GM11168 (cell line): ENCODE measurements at regions not wholly inside any gene's neighbourhood (a gene's known extent, or its start where the extent isn't known, plus 50 kb on each side); places are given as distances from the start of the nearest gene placed in this dataset.

Experiments used
- in situ Hi-C: fragments of 300-500 bp; cut with MboI; formaldehyde crosslinking; loops from one replicate; pipeline ENCODE4 v1.12.0; 2022; ENCODE audit warnings: low sequenced_read_pairs; ENCODE audit not compliant: unreplicated experiment

- in situ Hi-C loops: no loop called here
Measured at GRCh38 chr16:5580296-5580695, 482.7 kb upstream of the EEF2KMT start.

- in situ Hi-C loops: no loop called here
Measured at GRCh38 chr16:5578980-5579379, 481.4 kb upstream of the EEF2KMT start.

GRCh38 chr16:5577463-5577862 lies 479.9 kb upstream of the EEF2KMT start:
- in situ Hi-C loops: no loop called here

GRCh38 chr16:5575646-5576245 lies 478.2 kb upstream of the EEF2KMT start:
- in situ Hi-C loops: no loop called here

GRCh38 chr16:5575121-5575520 lies 477.5 kb upstream of the EEF2KMT start:
- in situ Hi-C loops: no loop called here

- in situ Hi-C loops: no loop called here
Measured at GRCh38 chr16:5572056-5572455, 474.5 kb upstream of the EEF2KMT start.

- in situ Hi-C loops: no loop called here
Measured at GRCh38 chr16:5571446-5571845, 473.9 kb upstream of the EEF2KMT start.

GRCh38 chr16:5561800-5562199 lies 464.2 kb upstream of the EEF2KMT start:
- in situ Hi-C loops: no loop called here

- in situ Hi-C loops: no loop called here
Measured at GRCh38 chr16:5560084-5560483, 462.5 kb upstream of the EEF2KMT start.

GRCh38 chr16:5557966-5558365 lies 460.4 kb upstream of the EEF2KMT start:
- in situ Hi-C loops: no loop called here

GRCh38 chr16:5557448-5557847 lies 459.9 kb upstream of the EEF2KMT start:
- in situ Hi-C loops: no loop called here

- in situ Hi-C loops: no loop called here
Measured at GRCh38 chr16:5556158-5556810, 458.7 kb upstream of the EEF2KMT start.

- in situ Hi-C loops: no loop called here
Measured at GRCh38 chr16:5551909-5552308, 454.3 kb upstream of the EEF2KMT start.

GRCh38 chr16:5549802-5550201 lies 452.2 kb upstream of the EEF2KMT start:
- in situ Hi-C loops: no loop called here

GRCh38 chr16:5541356-5541755 lies 443.8 kb upstream of the EEF2KMT start:
- in situ Hi-C loops: no loop called here

GRCh38 chr16:5537347-5537746 lies 439.8 kb upstream of the EEF2KMT start:
- in situ Hi-C loops: no loop called here

GRCh38 chr16:5533321-5533888 lies 435.8 kb upstream of the EEF2KMT start:
- in situ Hi-C loops: no loop called here

- in situ Hi-C loops: no loop called here
Measured at GRCh38 chr16:5527817-5528216, 430.2 kb upstream of the EEF2KMT start.

- in situ Hi-C loops: no loop called here
Measured at GRCh38 chr16:5526826-5527225, 429.2 kb upstream of the EEF2KMT start.

GRCh38 chr16:5523829-5524228 lies 426.2 kb upstream of the EEF2KMT start:
- in situ Hi-C loops: no loop called here

- in situ Hi-C loops: no loop called here
Measured at GRCh38 chr16:5516115-5516514, 418.5 kb upstream of the EEF2KMT start.

GRCh38 chr16:5512014-5512413 lies 414.4 kb upstream of the EEF2KMT start:
- in situ Hi-C loops: no loop called here
